K562 (cell line): ENCODE measurements at regions not wholly inside any gene's neighbourhood (a gene's known extent, or its start where the extent isn't known, plus 50 kb on each side); places are given as distances from the start of the nearest gene placed in this dataset.

Experiments
- ATAC-seq: fragments of 200-7000 bp; cut with Tn5 transposase; 3 replicates; pipeline ENCODE4 v1.9.1; 2020; ENCODE audit warnings: moderate library complexity
- BruUV-seq: library from RNA; stranded (reverse); fragments of 400-500 nt; replicated peaks from 2 replicates; lab custom pipeline; 2021; lab: Mats Ljungman, UMichigan
- CTCF ChIA-PET: fragments of 300-600 bp; formaldehyde crosslinking; extraction: SDS; loops from one replicate; lab custom pipeline; 2021; ENCODE audit warnings: low intra/inter-chr PET ratio; lab: Yijun Ruan, JAX
- POLR2A ChIA-PET: fragments of 300-600, 350-650 bp; sonication (Branson Sonifier 250); formaldehyde crosslinking; extraction: SDS; loops from one replicate; lab custom pipeline; 2021; ENCODE audit warnings: antibody characterized with exemption, inconsistent platforms; lab: Yijun Ruan, JAX
- DNase-seq, 4 experiments: peaks; one replicate each; pipeline versions ENCODE4 v3.0.0 to v3.0.0-alpha.2; 2011 to 2018; ENCODE audit warnings: low spot score in 3 of 4, mixed read lengths in 3 of 4; ENCODE audit errors: extremely low read depth in 1 of 4
- FAIRE-seq: peaks from 2 replicates; lab custom pipeline; 2011; peaks lifted over from hg19 to GRCh38; lab: Jason Lieb, UNC
- H2AFZ ChIP-seq: 2 replicates; pipeline ENCODE4 v1.6.0; 2011; ENCODE audit warnings: low read depth, low read length, control low read depth, inconsistent platforms
- H3K27ac ChIP-seq: fragments of 200-600 bp; 3 replicates; pipeline ENCODE4 v1.8.0; 2011; ENCODE audit warnings: low read depth, mild to moderate bottlenecking, control low read depth, inconsistent platforms, low read length, moderate library complexity, mixed read lengths; ENCODE audit errors: extremely low read depth
- H3K27me3 ChIP-seq, 2 experiments: fragments of 300-600 bp in 1 of 2; 2 replicates in 1 of 2; 3 replicates in 1 of 2; pipeline versions ENCODE4 v1.6.0 to v1.8.0; 2011; ENCODE audit warnings: inconsistent platforms in 2 of 2, low read length in 2 of 2, mild to moderate bottlenecking in 1 of 2, mixed read lengths in 1 of 2, moderate library complexity in 1 of 2; ENCODE audit not compliant: control insufficient read depth in 2 of 2, insufficient read depth in 2 of 2
- H3K36me3 ChIP-seq: fragments of 300-600 bp; 3 replicates; pipeline ENCODE4 v1.8.0; 2011; ENCODE audit warnings: mild to moderate bottlenecking, low read length, inconsistent platforms; ENCODE audit not compliant: control insufficient read depth, insufficient read depth
- H3K4me1 ChIP-seq, 2 experiments: fragments of 200-600 bp in 1 of 2; replicated peaks in 1 of 2; 2 replicates in 1 of 2; 3 replicates in 1 of 2; pipeline versions ENCODE4 v1.5.1 to v1.8.0; 2011; ENCODE audit warnings: inconsistent platforms in 2 of 2, low read length in 2 of 2, mild to moderate bottlenecking in 1 of 2, mixed read lengths in 1 of 2, moderate library complexity in 1 of 2; ENCODE audit not compliant: control insufficient read depth in 2 of 2, insufficient read depth in 2 of 2
- H3K4me2 ChIP-seq: 2 replicates; pipeline ENCODE4 v1.6.1; 2011; ENCODE audit warnings: low read length, control low read depth, inconsistent platforms, mixed read lengths; ENCODE audit not compliant: insufficient read depth
- H3K4me3 ChIP-seq: fragments of 200-600 bp; sonication (generic), shearing (Covaris generic); 2 replicates; pipeline ENCODE4 v1.5.1; 2016; ENCODE audit warnings: control low read depth, inconsistent platforms
- H3K79me2 ChIP-seq: fragments of 200-600 bp; 3 replicates; pipeline ENCODE4 v1.8.0; 2011; ENCODE audit warnings: low read length, inconsistent platforms; ENCODE audit not compliant: control insufficient read depth, insufficient read depth
- H3K9ac ChIP-seq, 2 experiments: 2 replicates each; pipeline versions ENCODE4 v1.6.0 to v1.6.1; 2011; ENCODE audit warnings: low read depth in 2 of 2, low read length in 2 of 2, control low read depth in 1 of 2, inconsistent platforms in 1 of 2, mild to moderate bottlenecking in 1 of 2, mixed read lengths in 1 of 2; ENCODE audit not compliant: insufficient read depth in 1 of 2
- H3K9me1 ChIP-seq: one replicate; pipeline ENCODE4 v1.6.0; 2011; ENCODE audit warnings: inconsistent platforms, mild to moderate bottlenecking, low read length, moderate library complexity; ENCODE audit not compliant: control insufficient read depth, insufficient read depth
- H3K9me3 ChIP-seq: replicated peaks from 2 replicates; pipeline ENCODE4 v1.5.1; 2011; ENCODE audit warnings: low read depth, low read length, inconsistent platforms; ENCODE audit not compliant: control insufficient read depth, insufficient read depth
- H4K20me1 ChIP-seq: replicated peaks from 2 replicates; pipeline ENCODE4 v1.6.1; 2011; ENCODE audit warnings: low read length, inconsistent platforms, mixed read lengths; ENCODE audit not compliant: control insufficient read depth, insufficient read depth
- ETS2 ChIP-seq: IDR thresholded peaks from 2 replicates; pipeline ENCODE4 v1.6.1; 2016; ENCODE audit warnings: borderline replicate concordance, missing genetic modification characterization, mild to moderate bottlenecking, moderate library complexity, missing compliant biosample characterization; ENCODE audit not compliant: poor library complexity, severe bottlenecking
- HDGF ChIP-seq: fragments of 450-650 bp; IDR thresholded peaks from 2 replicates; pipeline ENCODE4 v1.6.1; 2016
- HNRNPH1 ChIP-seq: fragments of 200-400 bp; formaldehyde crosslinking; optimal IDR thresholded peaks from 2 replicates; pipeline ENCODE3; 2017; ENCODE audit warnings: low read depth, mild to moderate bottlenecking, low read length, moderate library complexity
- SMARCC2 ChIP-seq: fragments of 450-650 bp; IDR thresholded peaks from 2 replicates; pipeline ENCODE4 v1.6.1; 2017; ENCODE audit warnings: antibody characterized with exemption, moderate library complexity, mild to moderate bottlenecking, low read depth
- TBL1XR1 ChIP-seq, 2 experiments: IDR thresholded peaks; 2 replicates each; pipeline ENCODE4 v1.6.1; 2012; ENCODE audit warnings: improper control_type of control experiment in 2 of 2, low read length in 2 of 2, mild to moderate bottlenecking in 1 of 2
- ZBTB40 ChIP-seq, 2 experiments: fragments of 450-650 bp in 1 of 2; sonication (generic) in 1 of 2; formaldehyde crosslinking in 1 of 2; IDR thresholded peaks; 2 replicates each; pipeline versions ENCODE4 v1.7.1 to v1.9.0; 2016 to 2022; ENCODE audit warnings: inconsistent platforms in 1 of 2, mild to moderate bottlenecking in 1 of 2, missing genetic modification reagents in 1 of 2
- WGBS: fragments of 100-300 bp; shearing (Covaris generic); methylation state at CpG from one replicate; pipeline ENCODE4 v1.1.6; 2016; ENCODE audit warnings: low coverage, mixed read lengths; ENCODE audit not compliant: insufficient coverage; ENCODE audit errors: missing lambda C conversion rate; 5-methylcytosine and 5-hydroxymethylcytosine counted together
- in situ Hi-C: fragments of 300-500 bp; cut with MboI; formaldehyde crosslinking; loops from 4 replicates; pipeline ENCODE4 v1.15.0; 2018; ENCODE audit warnings: inconsistent platforms, mixed read lengths
- intact Hi-C: fragments of 100-400 bp; cut with micrococcal nuclease; formaldehyde crosslinking; loops from 2 replicates; pipeline ENCODE4 v1.14.2; 2022
- TF ChIP-seq, protein P1 (sequence below), 3 experiments: fragments of 200-800 bp in 1 of 3; fragments of 250-450 bp in 1 of 3; fragments of 450-650 bp in 1 of 3; sonication (Bioruptor Pico) in 1 of 3; sonication (Bioruptor generic) in 1 of 3; formaldehyde crosslinking in 1 of 3; IDR thresholded peaks; 2 replicates each; pipeline versions ENCODE4 v1.6.1 to v1.8.0; 2016 to 2022; ENCODE audit warnings: mild to moderate bottlenecking in 2 of 3, missing genetic modification characterization in 2 of 3, missing compliant biosample characterization in 1 of 3, moderate library complexity in 1 of 3

DNA sequence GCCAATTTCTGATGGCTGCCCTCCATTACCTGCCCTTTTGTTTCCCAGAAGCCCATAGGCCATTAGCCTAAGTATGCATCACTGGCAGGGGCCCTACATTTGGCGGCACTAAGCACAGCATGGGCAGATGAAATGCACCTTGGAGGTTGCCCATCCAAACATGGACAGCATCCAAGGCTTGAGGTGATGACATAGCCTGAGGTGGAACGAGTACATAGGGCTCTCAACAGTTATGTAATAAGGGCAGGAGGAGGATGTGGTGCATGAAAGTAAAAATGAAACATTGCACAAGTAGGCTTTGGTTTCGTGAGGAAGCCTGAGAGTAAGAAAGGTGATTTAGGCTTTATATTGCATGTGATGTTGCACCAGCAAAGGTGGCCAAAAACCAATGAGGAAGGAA is 148.1 kb downstream of the FAM76B start:
- Histone ChIP-seq H3K9ac (no peak overlapping the region), H3K79me2 (no peaks in the 10 kb centered on the region), H4K20me1 (no peaks in the 10 kb centered on the region), H3K4me1 (no peaks in the 10 kb centered on the region), H2AFZ (no peak overlapping the region), H3K27me3 (no peaks in the 10 kb centered on the region; a peak in 1 of 5 replicates), H3K27ac (no peak overlapping the region), H3K9me1 (no peaks in the 10 kb centered on the region), H3K36me3 (no peaks in the 10 kb centered on the region), H3K4me3 (no peak overlapping the region), H3K4me2 (no peak overlapping the region), H3K9me3 (no peaks in the 10 kb centered on the region)
- FAIRE-seq (no peak), ATAC-seq (no peak), DNase-seq (no peak)
- in situ Hi-C loops = no loop called here
- TF ChIP-seq TBL1XR1 (IDR thresholded peaks at IDR 0.05; ENCODE audit: low read length in 2 of 2) (no peak), ETS2 (tag) (no peak), HNRNPH1 (no peak), ZBTB40 (IDR thresholded peaks at IDR 0.05) (no peak), ZBTB40 (CRISPR knock-in tag; IDR thresholded peaks at IDR 0.05) (no peak), SMARCC2 (no peak), HDGF (no peak)
- TF ChIP-seq, protein P1, sequence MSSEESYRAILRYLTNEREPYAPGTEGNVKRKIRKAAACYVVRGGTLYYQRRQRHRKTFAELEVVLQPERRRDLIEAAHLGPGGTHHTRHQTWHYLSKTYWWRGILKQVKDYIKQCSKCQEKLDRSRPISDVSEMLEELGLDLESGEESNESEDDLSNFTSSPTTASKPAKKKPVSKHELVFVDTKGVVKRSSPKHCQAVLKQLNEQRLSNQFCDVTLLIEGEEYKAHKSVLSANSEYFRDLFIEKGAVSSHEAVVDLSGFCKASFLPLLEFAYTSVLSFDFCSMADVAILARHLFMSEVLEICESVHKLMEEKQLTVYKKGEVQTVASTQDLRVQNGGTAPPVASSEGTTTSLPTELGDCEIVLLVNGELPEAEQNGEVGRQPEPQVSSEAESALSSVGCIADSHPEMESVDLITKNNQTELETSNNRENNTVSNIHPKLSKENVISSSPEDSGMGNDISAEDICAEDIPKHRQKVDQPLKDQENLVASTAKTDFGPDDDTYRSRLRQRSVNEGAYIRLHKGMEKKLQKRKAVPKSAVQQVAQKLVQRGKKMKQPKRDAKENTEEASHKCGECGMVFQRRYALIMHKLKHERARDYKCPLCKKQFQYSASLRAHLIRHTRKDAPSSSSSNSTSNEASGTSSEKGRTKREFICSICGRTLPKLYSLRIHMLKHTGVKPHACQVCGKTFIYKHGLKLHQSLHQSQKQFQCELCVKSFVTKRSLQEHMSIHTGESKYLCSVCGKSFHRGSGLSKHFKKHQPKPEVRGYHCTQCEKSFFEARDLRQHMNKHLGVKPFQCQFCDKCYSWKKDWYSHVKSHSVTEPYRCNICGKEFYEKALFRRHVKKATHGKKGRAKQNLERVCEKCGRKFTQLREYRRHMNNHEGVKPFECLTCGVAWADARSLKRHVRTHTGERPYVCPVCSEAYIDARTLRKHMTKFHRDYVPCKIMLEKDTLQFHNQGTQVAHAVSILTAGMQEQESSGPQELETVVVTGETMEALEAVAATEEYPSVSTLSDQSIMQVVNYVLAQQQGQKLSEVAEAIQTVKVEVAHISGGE (CRISPR knock-in tag; IDR thresholded peaks at IDR 0.05) = no peak
- CTCF ChIA-PET = no interaction called here
- intact Hi-C loops = no loop called here
- WGBS = 10% methylated on average over 3 of the region's 3 CpGs
- POLR2A ChIA-PET = no interaction called here
- no TSS peak for BruUV-seq
